HG03520 (cell line): ENCODE measurements at regions not wholly inside any gene's neighbourhood (a gene's known extent, or its start where the extent isn't known, plus 50 kb on each side); places are given as distances from the start of the nearest gene placed in this dataset.
"Not testable (repeated sequence)": the region's sequence is repeated elsewhere in the genome, so short reads cannot be mapped to it uniquely, and the experiment has no call there.

Experiments
- ATAC-seq: cut with Tn5 transposase; IDR thresholded peaks from one replicate; pipeline ENCODE4 v1.9.1; 2021; ENCODE audit warnings: mild to moderate bottlenecking, moderate library complexity; ENCODE audit not compliant: unreplicated experiment

- ATAC-seq = no peak
Measured at GRCh38 chr18:3328532-3328931, 66.6 kb downstream of the MYL12B start.

GRCh38 chr18:3329471-3329870 is 67.5 kb downstream of the MYL12B start:
- no peak for ATAC-seq

- ATAC-seq = no peak
Measured at GRCh38 chr18:3329872-3330271, 67.9 kb downstream of the MYL12B start.

DNA sequence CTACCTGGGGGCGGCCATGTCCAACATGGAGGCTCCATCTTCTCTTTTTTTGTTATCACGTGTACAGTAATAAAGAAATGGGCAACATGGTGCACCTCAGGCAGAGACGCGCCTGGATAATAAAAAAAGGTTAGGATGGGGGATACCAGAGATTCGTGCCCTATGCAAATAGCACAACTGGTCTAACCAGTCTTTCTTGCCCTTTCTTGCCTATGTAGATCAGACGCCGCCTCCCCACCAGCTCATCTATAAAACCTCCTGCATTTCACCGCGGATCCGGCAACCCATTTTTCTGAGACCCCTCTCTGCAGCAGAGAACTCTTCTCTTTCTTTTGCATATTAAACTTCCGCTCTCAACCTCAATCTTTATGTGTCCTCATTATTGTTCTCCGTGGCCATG is 68.7 kb downstream of the MYL12B start:
- ATAC-seq = no peak

DNA sequence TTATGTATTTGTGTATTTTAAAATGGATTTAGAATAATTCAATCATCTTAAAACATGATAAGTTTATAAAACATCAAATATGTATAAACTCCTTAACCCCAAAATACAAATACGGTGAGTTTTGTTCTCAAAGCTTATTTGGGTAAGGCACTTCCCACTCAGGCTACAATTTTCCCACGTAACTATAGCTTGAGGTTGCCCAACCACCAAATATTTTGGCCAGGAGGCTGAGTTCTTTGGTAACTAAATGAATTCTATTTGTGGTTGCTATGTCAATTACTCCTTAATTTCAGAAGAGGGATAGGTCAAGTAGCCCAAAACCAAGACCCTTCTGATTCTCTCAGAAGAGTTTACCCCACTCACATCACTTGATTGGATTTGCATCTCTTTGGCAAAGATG is 70.4 kb downstream of the MYL12B start:
- no peak for ATAC-seq

GRCh38 chr18:3333056-3333720 is 71.3 kb downstream of the MYL12B start:
- no peak for ATAC-seq

DNA sequence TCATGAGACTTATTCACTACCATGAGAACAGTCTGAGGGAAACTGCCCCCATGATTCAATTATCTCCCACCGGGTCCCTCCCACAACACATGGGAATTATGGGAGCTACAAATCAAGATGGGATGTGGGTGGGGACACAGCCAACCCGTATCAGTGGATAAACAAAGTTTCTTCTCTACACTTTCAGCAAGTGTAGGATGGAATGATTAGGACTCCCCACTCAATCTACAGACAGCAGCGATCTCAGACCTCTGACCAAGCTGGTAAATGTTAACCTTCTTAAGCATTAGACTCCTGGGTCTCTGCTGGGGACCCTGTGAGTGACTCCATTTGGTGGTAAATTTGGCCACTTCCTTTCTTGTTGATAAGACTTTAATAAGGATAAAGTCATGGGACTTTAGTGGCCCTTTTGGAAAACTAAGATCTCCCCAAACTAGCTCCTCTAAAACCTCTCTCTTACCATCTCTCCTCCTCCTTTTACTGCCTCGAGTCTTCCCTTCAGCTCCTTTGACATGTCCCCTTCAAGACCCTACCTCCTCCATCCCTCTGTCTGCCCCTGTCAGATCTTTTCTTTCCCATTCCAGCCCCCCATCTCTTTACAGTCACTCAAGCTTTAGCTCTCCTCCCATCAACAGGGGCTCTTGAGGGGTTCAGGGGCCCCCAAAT is 71.9 kb downstream of the MYL12B start:
- no peak for ATAC-seq

- ATAC-seq = no peak
Measured at GRCh38 chr18:3340015-3340681, 78.2 kb downstream of the MYL12B start.

DNA sequence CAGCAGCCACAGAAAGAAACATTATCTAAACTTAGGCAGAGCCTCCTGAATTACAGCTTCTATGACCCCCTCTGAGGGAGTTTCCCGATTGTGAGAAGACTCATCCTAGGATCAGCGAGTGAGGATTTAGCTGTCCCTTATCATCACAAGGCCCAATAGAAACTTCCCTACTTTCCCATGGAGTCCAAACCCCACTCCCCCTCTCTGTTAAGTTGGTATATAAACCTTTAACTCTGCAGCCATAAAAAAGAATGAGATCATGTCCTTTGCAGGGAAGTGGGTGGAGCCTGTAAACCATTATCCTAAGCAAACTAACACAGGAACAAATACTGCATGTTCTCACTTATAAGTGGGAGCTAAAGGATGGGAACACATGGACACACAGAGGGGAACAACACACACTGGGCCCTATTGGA is 78.8 kb downstream of the MYL12B start:
- ATAC-seq = no peak

GRCh38 chr18:3342628-3343027 is 80.7 kb downstream of the MYL12B start:
- ATAC-seq = no peak

- ATAC-seq = no peak
Measured at GRCh38 chr18:3345452-3345851, 83.5 kb downstream of the MYL12B start.

GRCh38 chr18:3345885-3346284 is 84.0 kb downstream of the MYL12B start:
- ATAC-seq = no peak

GRCh38 chr18:3346487-3346886 is 84.6 kb downstream of the MYL12B start:
- no peak for ATAC-seq

DNA sequence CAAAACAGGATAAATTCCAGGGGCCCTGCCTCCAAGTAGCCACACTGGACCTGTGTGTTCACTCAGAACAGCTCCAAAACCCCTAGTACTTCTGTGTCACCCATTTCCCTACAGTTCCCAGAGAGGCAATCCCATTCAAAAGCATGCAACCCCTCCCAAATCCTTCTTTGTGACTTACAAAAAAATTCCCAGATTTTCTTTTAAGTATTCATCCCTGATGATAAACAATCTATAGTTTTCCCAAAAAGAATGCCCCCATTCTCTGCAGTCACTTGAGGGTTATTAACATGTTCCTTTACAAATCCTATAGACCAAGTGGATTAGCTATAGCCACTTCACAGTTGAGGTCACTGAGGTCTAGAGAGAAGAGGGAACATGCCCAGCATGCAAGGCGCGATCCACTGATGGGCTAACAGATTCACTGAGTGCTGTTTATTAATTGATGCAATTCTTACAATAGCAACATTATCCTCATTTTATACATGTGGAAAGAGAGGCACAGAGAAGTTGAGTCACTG is 85.4 kb downstream of the MYL12B start:
- no peak for ATAC-seq

- ATAC-seq = no peak
Measured at GRCh38 chr18:3348176-3348575, 86.2 kb downstream of the MYL12B start.

GRCh38 chr18:3349046-3349841 is 87.3 kb downstream of the MYL12B start:
- not testable (repeated sequence) for ATAC-seq

GRCh38 chr18:3350021-3350420 is 88.1 kb downstream of the MYL12B start:
- no peak for ATAC-seq

GRCh38 chr18:3350566-3351527 is 88.9 kb downstream of the MYL12B start:
- no peak for ATAC-seq

DNA sequence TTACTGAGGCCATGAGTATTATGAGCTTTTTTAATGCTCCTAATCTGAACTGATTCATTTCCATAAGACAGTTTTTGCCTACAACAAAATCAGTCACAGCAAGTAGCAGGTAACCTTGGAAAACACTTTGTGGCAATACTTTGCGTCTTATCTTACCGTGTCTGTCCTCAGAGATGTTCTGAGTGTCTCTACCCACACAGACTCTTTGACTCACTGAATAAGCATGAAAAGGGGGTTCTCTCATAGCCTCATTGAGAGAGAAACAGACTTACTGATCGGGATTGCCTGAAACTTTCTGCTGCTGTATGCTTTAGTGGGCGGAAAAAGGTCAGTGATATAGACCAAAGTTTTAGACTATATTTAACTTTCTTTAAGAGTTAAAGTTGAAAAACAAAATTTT is 92.6 kb downstream of the MYL12B start:
- no peak for ATAC-seq

- ATAC-seq = no peak
Measured at GRCh38 chr18:3356614-3357013, 93.4 kb upstream of the TGIF1 start.
